ENCODE measurements at regions not wholly inside any gene's neighbourhood (a gene's known extent, or its start where the extent isn't known, plus 50 kb on each side); places are given as distances from the start of the nearest gene placed in this dataset.

GRCh38 chr9:129285382-129285781 is 107.3 kb upstream of the IER5L start:
- DNase-seq (ENCODE audit: low spot score): no peak
- H3K27ac ChIP-seq: peak overlapping the region; percentile 1; the same call in 1 of the 2 replicates
- ChIA-PET CTCF (no interaction called here), POLR2A (ENCODE audit: low non-redundant PET) (interaction anchor here (0.6 kb wide), 1 partner anchor 9 kb away, joined by 3 read pairs; no protein-coding TSS in a partner anchor)
- TF ChIP-seq, protein P1, sequence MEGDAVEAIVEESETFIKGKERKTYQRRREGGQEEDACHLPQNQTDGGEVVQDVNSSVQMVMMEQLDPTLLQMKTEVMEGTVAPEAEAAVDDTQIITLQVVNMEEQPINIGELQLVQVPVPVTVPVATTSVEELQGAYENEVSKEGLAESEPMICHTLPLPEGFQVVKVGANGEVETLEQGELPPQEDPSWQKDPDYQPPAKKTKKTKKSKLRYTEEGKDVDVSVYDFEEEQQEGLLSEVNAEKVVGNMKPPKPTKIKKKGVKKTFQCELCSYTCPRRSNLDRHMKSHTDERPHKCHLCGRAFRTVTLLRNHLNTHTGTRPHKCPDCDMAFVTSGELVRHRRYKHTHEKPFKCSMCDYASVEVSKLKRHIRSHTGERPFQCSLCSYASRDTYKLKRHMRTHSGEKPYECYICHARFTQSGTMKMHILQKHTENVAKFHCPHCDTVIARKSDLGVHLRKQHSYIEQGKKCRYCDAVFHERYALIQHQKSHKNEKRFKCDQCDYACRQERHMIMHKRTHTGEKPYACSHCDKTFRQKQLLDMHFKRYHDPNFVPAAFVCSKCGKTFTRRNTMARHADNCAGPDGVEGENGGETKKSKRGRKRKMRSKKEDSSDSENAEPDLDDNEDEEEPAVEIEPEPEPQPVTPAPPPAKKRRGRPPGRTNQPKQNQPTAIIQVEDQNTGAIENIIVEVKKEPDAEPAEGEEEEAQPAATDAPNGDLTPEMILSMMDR (conservative IDR thresholded peaks at IDR 0.05; ENCODE audit: low read depth): no peak

DNA sequence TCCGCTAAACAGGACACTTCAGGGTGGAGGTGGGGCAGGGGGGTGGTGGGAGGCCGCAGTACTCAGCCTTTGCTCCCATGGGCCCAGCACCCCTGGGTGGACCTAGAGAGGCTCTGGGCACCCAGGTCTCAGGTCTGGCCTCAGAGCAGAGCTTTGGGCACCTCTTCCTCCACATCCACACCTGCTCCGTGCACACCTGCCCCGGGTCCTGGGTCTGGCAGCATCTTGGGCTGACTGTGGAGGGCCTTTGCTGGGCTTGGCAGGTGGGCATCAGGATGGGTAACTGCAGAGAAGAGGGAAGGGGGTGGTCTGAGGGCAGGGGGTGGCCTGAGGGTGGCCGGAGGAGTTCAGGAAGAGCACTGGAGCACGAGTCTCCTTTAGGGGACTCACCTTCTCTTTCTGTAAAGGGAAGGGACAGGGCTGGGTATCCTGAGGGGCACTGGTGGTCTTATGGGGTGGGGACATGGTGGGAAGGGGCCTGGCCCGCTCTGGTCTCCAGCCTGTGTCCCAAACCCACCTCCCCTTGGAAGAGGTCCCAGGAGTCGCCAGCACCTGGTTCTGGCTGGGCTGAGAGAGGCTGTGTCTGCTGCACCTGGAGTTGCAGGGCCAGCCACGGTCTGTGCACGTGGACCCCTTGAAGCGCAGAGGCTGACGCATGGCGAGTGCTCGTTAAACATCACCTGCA is 106.7 kb upstream of the IER5L start:
- CTCF ChIA-PET: no interaction called here
- H3K27ac ChIP-seq: peak overlapping the region; percentile 1; the same call in 1 of the 2 replicates
- POLR2A ChIA-PET (ENCODE audit: low non-redundant PET): no interaction called here
- TF ChIP-seq, protein P1 (conservative IDR thresholded peaks at IDR 0.05; ENCODE audit: low read depth): no peak
- DNase-seq (ENCODE audit: low spot score): no peak

DNA sequence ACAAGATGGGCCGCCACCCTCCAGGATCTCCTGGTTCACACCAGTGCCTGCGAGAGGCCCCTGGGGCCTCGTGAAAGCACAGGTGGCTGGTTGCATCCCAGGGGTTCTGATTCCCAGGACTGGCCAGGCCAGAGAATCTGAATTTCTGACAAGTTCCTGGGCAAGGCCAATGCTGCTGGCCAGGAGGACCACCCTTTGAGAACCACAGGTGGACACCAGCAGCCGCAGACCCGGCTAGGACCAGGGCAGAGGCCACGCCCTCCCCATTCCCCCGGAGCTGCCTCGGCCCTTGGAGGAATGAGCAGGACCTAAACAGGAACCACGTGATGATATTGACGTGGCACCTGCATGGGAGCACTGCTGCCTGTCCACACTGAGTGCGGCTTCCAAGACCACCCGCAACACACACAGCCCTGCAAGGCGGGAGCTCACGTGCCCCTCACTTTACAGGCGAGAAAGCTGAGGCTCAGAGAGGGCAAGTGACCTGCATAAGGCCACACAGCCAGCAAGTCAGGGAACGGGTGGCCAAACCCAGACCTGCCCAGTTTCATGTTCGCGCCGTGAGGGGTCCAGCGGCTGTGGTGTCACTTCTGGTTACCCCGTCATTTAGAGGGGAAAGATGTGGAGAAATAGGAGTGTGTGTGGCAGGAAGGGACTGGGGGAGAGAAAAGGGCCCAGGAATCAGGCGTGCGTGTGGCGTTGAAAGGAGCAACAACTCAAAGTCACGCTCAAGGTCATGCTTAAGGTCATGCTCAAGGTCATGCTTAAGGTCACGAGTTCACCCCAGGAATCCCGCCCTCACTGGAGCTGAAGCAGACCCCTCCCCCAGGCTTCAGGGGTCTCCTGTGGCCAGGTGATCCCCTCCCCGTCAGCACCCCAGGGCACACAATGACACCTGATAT is 105.9 kb upstream of the IER5L start:
- TF ChIP-seq, protein P1 (conservative IDR thresholded peaks at IDR 0.05; ENCODE audit: low read depth): no peak
- DNase-seq (ENCODE audit: low spot score): no peak
- H3K27ac ChIP-seq: no peak overlapping the region; the same call in 1 of the 2 replicates
- CTCF ChIA-PET: no interaction called here
- POLR2A ChIA-PET (ENCODE audit: low non-redundant PET): no interaction called here

- ChIA-PET POLR2A (ENCODE audit: low non-redundant PET) (no interaction called here), CTCF (interaction anchor here (1.3 kb wide), 1 partner anchor 140 kb away, joined by 4 read pairs; no protein-coding TSS in a partner anchor)
- H3K27ac ChIP-seq: peak overlapping the region; percentile 7
- no peak for DNase-seq (ENCODE audit: low spot score)
- TF ChIP-seq, protein P1 (conservative IDR thresholded peaks at IDR 0.05; ENCODE audit: low read depth): no peak
Measured at GRCh38 chr9:129283291-129283691, 105.2 kb upstream of the IER5L start.

DNA sequence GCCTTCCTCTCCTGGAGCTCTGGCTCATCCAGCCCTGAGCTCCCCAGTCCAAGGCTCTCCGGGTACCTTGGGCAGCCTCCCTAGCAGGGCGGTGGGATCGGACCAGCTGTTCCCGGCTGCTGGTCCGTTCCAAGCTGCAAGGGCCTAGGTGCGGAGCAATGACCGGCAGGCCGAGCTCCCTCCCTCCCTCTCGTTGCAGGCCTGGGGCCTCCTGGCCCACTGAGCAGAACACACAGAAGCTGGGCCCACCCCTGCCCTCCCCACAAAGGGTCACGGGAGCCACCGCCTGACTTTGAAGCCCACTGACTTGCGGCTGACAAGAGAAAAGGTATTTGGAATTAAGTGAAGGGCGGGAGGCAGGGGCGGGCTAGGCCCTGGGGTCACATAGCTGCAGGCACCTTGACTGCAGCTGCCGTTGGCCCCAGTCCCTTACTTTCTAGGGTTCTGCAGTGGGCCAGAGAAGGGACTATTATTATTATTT is 104.7 kb upstream of the IER5L start:
- TF ChIP-seq, protein P1 (conservative IDR thresholded peaks at IDR 0.05; ENCODE audit: low read depth): no peak
- CTCF ChIA-PET: interaction anchor here (1.3 kb wide), 1 partner anchor 140 kb away, joined by 4 read pairs; no protein-coding TSS in a partner anchor
- DNase-seq (ENCODE audit: low spot score): no peak
- POLR2A ChIA-PET (ENCODE audit: low non-redundant PET): no interaction called here
- peak overlapping the region; percentile 7 for H3K27ac ChIP-seq

- DNase-seq (ENCODE audit: low spot score): no peak
- ChIA-PET CTCF (interaction anchor here (1.3 kb wide), 1 partner anchor 139 kb away, joined by 4 read pairs; no protein-coding TSS in a partner anchor), POLR2A (ENCODE audit: low non-redundant PET) (interaction anchor here (0.5 kb wide), 1 partner anchor 50 kb away, joined by 3 read pairs; no protein-coding TSS in a partner anchor)
- peak overlapping the region; percentile 7 for H3K27ac ChIP-seq
- TF ChIP-seq, protein P1 (conservative IDR thresholded peaks at IDR 0.05; ENCODE audit: low read depth): no peak
Measured at GRCh38 chr9:129282272-129282671, 104.2 kb upstream of the IER5L start.
